ENCODE measurements at regions not wholly inside any gene's neighbourhood (a gene's known extent, or its start where the extent isn't known, plus 50 kb on each side); places are given as distances from the start of the nearest gene placed in this dataset.
"Not testable (repeated sequence)": the region's sequence is repeated elsewhere in the genome, so short reads cannot be mapped to it uniquely, and the experiment has no call there.

- H3K27me3 ChIP-seq = no peaks in the 10 kb centered on the region
- H3K4me3 ChIP-seq = no peak overlapping the region
- 71% methylated on average over 2 of the region's 2 CpGs for WGBS (ENCODE audit: insufficient coverage, low coverage, low lambda C conversion rate, missing lambda C conversion rate)
- ATAC-seq (no peak), DNase-seq (no peak)
- H3K9me3 ChIP-seq = no peaks in the 10 kb centered on the region
- no peaks in the 10 kb centered on the region for H3K36me3 ChIP-seq
- intact Hi-C loops (cut with DNase I) = no loop called here
- H3K27ac ChIP-seq = no peak overlapping the region
- no peak for TF ChIP-seq POLR2A (IDR thresholded peaks at IDR 0.05)
- no peak for TF ChIP-seq CTCF (IDR thresholded peaks at IDR 0.05)
- H3K4me1 ChIP-seq = no peaks in the 10 kb centered on the region
Observed at GRCh38 chr5:108561416-108562204, 179.7 kb upstream of the FBXL17 start.

- intact Hi-C loops (cut with DNase I) = no loop called here
- no peaks in the 10 kb centered on the region for H3K9me3 ChIP-seq
- no peak overlapping the region for H3K4me3 ChIP-seq
- no peak for TF ChIP-seq CTCF (IDR thresholded peaks at IDR 0.05)
- TF ChIP-seq POLR2A (IDR thresholded peaks at IDR 0.05) = no peak
- H3K36me3 ChIP-seq = no peaks in the 10 kb centered on the region
- no peak for DNase-seq
- no peak overlapping the region for H3K27ac ChIP-seq
- ATAC-seq = peak in 1 of 4 donors; percentile 30
- H3K4me1 ChIP-seq = no peaks in the 10 kb centered on the region
- WGBS (ENCODE audit: insufficient coverage, low coverage, low lambda C conversion rate, missing lambda C conversion rate) = 71% methylated on average over 1 of the region's 1 CpG
- no peaks in the 10 kb centered on the region for H3K27me3 ChIP-seq
Observed at GRCh38 chr5:108560581-108560980, 178.7 kb upstream of the FBXL17 start.

- ATAC-seq = no peak
- no peak for TF ChIP-seq CTCF (IDR thresholded peaks at IDR 0.05)
- no peak for TF ChIP-seq POLR2A (IDR thresholded peaks at IDR 0.05)
Observed at GRCh38 chr5:108560166-108560565, 178.3 kb upstream of the FBXL17 start.

GRCh38 chr5:108558840-108559239 lies 176.9 kb upstream of the FBXL17 start:
- H3K4me3 ChIP-seq; H3K4me1 ChIP-seq; H3K9me3 ChIP-seq; intact Hi-C loops (cut with DNase I); ATAC-seq; H3K36me3 ChIP-seq; H3K27me3 ChIP-seq; H3K27ac ChIP-seq; DNase-seq: not testable (repeated sequence)
- whole genome bisulfite sequencing (ENCODE audit: insufficient coverage, low coverage, low lambda C conversion rate, missing lambda C conversion rate) = no CpG with 5 or more reads among the region's 24 CpGs

More at GRCh38 chr5:108560166-108560565, 178.3 kb upstream of the FBXL17 start:
- WGBS (ENCODE audit: insufficient coverage, low coverage, low lambda C conversion rate, missing lambda C conversion rate) = 79% methylated on average over 2 of the region's 2 CpGs
- no peaks in the 10 kb centered on the region for H3K36me3 ChIP-seq
- H3K4me3 ChIP-seq = no peak overlapping the region
- intact Hi-C loops (cut with DNase I) = no loop called here
- H3K4me1 ChIP-seq = no peaks in the 10 kb centered on the region
- no peaks in the 10 kb centered on the region for H3K9me3 ChIP-seq
- no peak overlapping the region for H3K27ac ChIP-seq
- no peaks in the 10 kb centered on the region for H3K27me3 ChIP-seq
- DNase-seq = no peak

- H3K4me3 ChIP-seq; H3K36me3 ChIP-seq; ATAC-seq; H3K9me3 ChIP-seq; H3K4me1 ChIP-seq; H3K27me3 ChIP-seq; H3K27ac ChIP-seq; intact Hi-C loops (cut with DNase I); DNase-seq: not testable (repeated sequence)
- WGBS (ENCODE audit: insufficient coverage, low coverage, low lambda C conversion rate, missing lambda C conversion rate) = 93% methylated on average over 2 of the region's 5 CpGs
Observed at GRCh38 chr5:108558142-108558541, 176.2 kb upstream of the FBXL17 start.

Measured in right lobe of liver (tissue), 6 donors.